ENCODE measurements at regions not wholly inside any gene's neighbourhood (a gene's known extent, or its start where the extent isn't known, plus 50 kb on each side); places are given as distances from the start of the nearest gene placed in this dataset.

- in situ Hi-C loops (cut with HindIII; ENCODE audit: low sequenced_read_pairs): no loop called here
These were observed 54.1 kb upstream of the FOXQ1 start for GRCh38 chr6:1257778-1258177.

- in situ Hi-C loops (cut with HindIII; ENCODE audit: low sequenced_read_pairs): no loop called here
These were observed 55.4 kb upstream of the FOXQ1 start for GRCh38 chr6:1256435-1257008.

GRCh38 chr6:1255636-1256365 is 56.1 kb upstream of the FOXQ1 start:
- in situ Hi-C loops (cut with HindIII; ENCODE audit: low sequenced_read_pairs): no loop called here

GRCh38 chr6:1254326-1254725 is 57.6 kb upstream of the FOXQ1 start:
- in situ Hi-C loops (cut with HindIII; ENCODE audit: low sequenced_read_pairs): no loop called here

- in situ Hi-C loops (cut with HindIII; ENCODE audit: low sequenced_read_pairs): no loop called here
These were observed 58.1 kb upstream of the FOXQ1 start for GRCh38 chr6:1253816-1254215.

GRCh38 chr6:1251198-1252155 is 60.4 kb upstream of the FOXQ1 start:
- in situ Hi-C loops (cut with HindIII; ENCODE audit: low sequenced_read_pairs): no loop called here

- in situ Hi-C loops (cut with HindIII; ENCODE audit: low sequenced_read_pairs): no loop called here
These were observed 61.3 kb upstream of the FOXQ1 start for GRCh38 chr6:1250489-1251197.

GRCh38 chr6:1247894-1248293 is 64.0 kb upstream of the FOXQ1 start:
- in situ Hi-C loops (cut with HindIII; ENCODE audit: low sequenced_read_pairs): no loop called here

GRCh38 chr6:1247056-1247455 is 64.8 kb upstream of the FOXQ1 start:
- in situ Hi-C loops (cut with HindIII; ENCODE audit: low sequenced_read_pairs): no loop called here

- in situ Hi-C loops (cut with HindIII; ENCODE audit: low sequenced_read_pairs): no loop called here
These were observed 67.0 kb upstream of the FOXQ1 start for GRCh38 chr6:1244941-1245340.

- in situ Hi-C loops (cut with HindIII; ENCODE audit: low sequenced_read_pairs): no loop called here
These were observed 67.6 kb upstream of the FOXQ1 start for GRCh38 chr6:1244278-1244677.

GRCh38 chr6:1242446-1242845 is 69.5 kb upstream of the FOXQ1 start:
- in situ Hi-C loops (cut with HindIII; ENCODE audit: low sequenced_read_pairs): no loop called here

- in situ Hi-C loops (cut with HindIII; ENCODE audit: low sequenced_read_pairs): no loop called here
These were observed 69.9 kb upstream of the FOXQ1 start for GRCh38 chr6:1242021-1242420.

GRCh38 chr6:1240766-1241318 is 71.1 kb upstream of the FOXQ1 start:
- in situ Hi-C loops (cut with HindIII; ENCODE audit: low sequenced_read_pairs): no loop called here

GRCh38 chr6:1239805-1240204 is 72.1 kb upstream of the FOXQ1 start:
- in situ Hi-C loops (cut with HindIII; ENCODE audit: low sequenced_read_pairs): no loop called here

- in situ Hi-C loops (cut with HindIII; ENCODE audit: low sequenced_read_pairs): no loop called here
These were observed 73.9 kb upstream of the FOXQ1 start for GRCh38 chr6:1238040-1238439.

GRCh38 chr6:1237636-1238035 is 74.3 kb upstream of the FOXQ1 start:
- in situ Hi-C loops (cut with HindIII; ENCODE audit: low sequenced_read_pairs): no loop called here

GRCh38 chr6:1235825-1236224 is 76.1 kb upstream of the FOXQ1 start:
- in situ Hi-C loops (cut with HindIII; ENCODE audit: low sequenced_read_pairs): no loop called here

- in situ Hi-C loops (cut with HindIII; ENCODE audit: low sequenced_read_pairs): no loop called here
These were observed 78.0 kb upstream of the FOXQ1 start for GRCh38 chr6:1233924-1234323.

GRCh38 chr6:1232578-1232977 is 79.3 kb upstream of the FOXQ1 start:
- in situ Hi-C loops (cut with HindIII; ENCODE audit: low sequenced_read_pairs): no loop called here

GRCh38 chr6:1231941-1232340 is 80.0 kb upstream of the FOXQ1 start:
- in situ Hi-C loops (cut with HindIII; ENCODE audit: low sequenced_read_pairs): no loop called here

Measured in endothelial cell of hepatic sinusoid (primary cell).